ENCODE measurements at regions not wholly inside any gene's neighbourhood (a gene's known extent, or its start where the extent isn't known, plus 50 kb on each side); places are given as distances from the start of the nearest gene placed in this dataset.

DNA sequence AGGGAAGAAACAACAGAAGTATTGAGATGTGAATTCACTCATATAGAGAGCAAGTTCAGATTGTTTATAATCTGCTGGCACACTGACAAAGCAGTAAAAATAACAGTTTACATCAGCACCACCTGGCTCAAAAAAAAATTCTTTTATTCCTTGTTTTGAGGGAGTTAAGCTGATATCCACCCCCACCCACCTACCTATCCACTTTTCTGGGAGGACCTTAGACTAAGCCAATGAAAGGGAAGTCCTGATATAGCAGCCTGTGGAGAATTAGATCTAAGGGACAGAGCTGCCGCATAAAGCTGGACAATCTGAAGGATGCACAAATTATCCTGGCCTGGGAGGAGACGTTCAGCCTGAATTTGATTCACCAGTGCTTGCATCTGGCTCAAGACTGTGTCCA, 264.5 kb downstream of the RCHY1 start:
- TF ChIP-seq POLR2A (IDR thresholded peaks at IDR 0.05) = no peak
- TF ChIP-seq, protein P1, sequence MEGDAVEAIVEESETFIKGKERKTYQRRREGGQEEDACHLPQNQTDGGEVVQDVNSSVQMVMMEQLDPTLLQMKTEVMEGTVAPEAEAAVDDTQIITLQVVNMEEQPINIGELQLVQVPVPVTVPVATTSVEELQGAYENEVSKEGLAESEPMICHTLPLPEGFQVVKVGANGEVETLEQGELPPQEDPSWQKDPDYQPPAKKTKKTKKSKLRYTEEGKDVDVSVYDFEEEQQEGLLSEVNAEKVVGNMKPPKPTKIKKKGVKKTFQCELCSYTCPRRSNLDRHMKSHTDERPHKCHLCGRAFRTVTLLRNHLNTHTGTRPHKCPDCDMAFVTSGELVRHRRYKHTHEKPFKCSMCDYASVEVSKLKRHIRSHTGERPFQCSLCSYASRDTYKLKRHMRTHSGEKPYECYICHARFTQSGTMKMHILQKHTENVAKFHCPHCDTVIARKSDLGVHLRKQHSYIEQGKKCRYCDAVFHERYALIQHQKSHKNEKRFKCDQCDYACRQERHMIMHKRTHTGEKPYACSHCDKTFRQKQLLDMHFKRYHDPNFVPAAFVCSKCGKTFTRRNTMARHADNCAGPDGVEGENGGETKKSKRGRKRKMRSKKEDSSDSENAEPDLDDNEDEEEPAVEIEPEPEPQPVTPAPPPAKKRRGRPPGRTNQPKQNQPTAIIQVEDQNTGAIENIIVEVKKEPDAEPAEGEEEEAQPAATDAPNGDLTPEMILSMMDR (IDR thresholded peaks at IDR 0.05) = no peak

Measured in right lobe of liver (tissue), 4 donors.